ENCODE measurements at regions not wholly inside any gene's neighbourhood (a gene's known extent, or its start where the extent isn't known, plus 50 kb on each side); places are given as distances from the start of the nearest gene placed in this dataset.

DNA sequence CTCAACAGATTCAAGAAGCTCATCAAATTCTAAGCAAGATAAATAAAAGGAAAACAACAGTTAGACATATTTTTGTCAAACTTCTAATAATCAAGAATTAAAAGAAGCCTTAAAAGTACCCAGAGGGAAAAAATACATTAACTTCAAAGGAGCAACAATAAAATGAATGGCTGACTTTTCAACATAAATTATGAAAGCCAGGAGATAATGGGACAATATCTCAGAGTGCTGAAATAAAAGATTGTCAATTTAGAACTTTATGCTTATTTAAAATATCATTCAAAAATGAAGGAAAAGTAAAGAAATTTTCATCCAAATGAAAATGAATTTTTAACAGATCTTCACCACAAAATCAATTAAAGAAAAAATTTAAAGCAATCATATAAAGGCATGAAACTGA is 108.5 kb upstream of the IL6 start:
- Histone ChIP-seq H3K9me3 (ENCODE audit: insufficient read depth in 2 of 2, low read depth in 1 of 2, low read length in 1 of 2) (peaks cover 6% of the 10 kb centered on the region in 2 experiments), H4K91ac (replicated peaks; ENCODE audit: insufficient read length, low read length) (no peak overlapping the region), H2BK20ac (ENCODE audit: low read length) (no peak overlapping the region), H2BK120ac (replicated peaks; ENCODE audit: low read depth, low read length) (no peak overlapping the region), H3K27ac (ENCODE audit: low read depth, low read length) (no peak overlapping the region), H2AFZ (ENCODE audit: low read length) (no peak overlapping the region), H2AK5ac (ENCODE audit: low read depth, low read length) (no peak overlapping the region), H3K14ac (ENCODE audit: insufficient read length) (no peak overlapping the region), H3K79me2 (ENCODE audit: control insufficient read depth in 1 of 2, insufficient read depth in 2 of 2, low read length in 2 of 2) (no peaks in the 10 kb centered on the region), H3K36me3 (ENCODE audit: control insufficient read depth in 2 of 4, insufficient read depth in 4 of 4, low read length in 3 of 4) (no peaks in the 10 kb centered on the region; a peak in 1 of 8 replicates), H3K18ac (ENCODE audit: extremely low read depth, low read length) (no peak overlapping the region), H3K4ac (replicated peaks; ENCODE audit: insufficient read length, low read depth, low read length) (no peak overlapping the region), H4K20me1 (replicated peaks in 1 of 2; ENCODE audit: control insufficient read depth in 1 of 2, insufficient read depth in 2 of 2, low read length in 2 of 2) (no peaks in the 10 kb centered on the region), H3K4me1 (replicated peaks in 1 of 4; ENCODE audit: control insufficient read depth in 3 of 4, insufficient read depth in 4 of 4, low read length in 3 of 4) (no peaks in the 10 kb centered on the region), H4K5ac (ENCODE audit: insufficient read length, low read depth, low read length) (no peak overlapping the region), H3K23me2 (ENCODE audit: low read depth, low read length) (no peaks in the 10 kb centered on the region), H3K23ac (ENCODE audit: insufficient read length) (no peak overlapping the region), H3K79me1 (ENCODE audit: low read depth, low read length) (no peaks in the 10 kb centered on the region), H3K4me3 (ENCODE audit: extremely low read depth in 1 of 4, insufficient read depth in 2 of 4, low read depth in 3 of 4, low read length in 4 of 4) (no peak overlapping the region), H4K8ac (ENCODE audit: extremely low read depth, insufficient read depth, low read length) (no peak overlapping the region), H3K56ac (replicated peaks; ENCODE audit: insufficient read length, low read depth, low read length) (no peak overlapping the region), H2BK5ac (ENCODE audit: low read depth, low read length) (no peak overlapping the region), H3K9ac (replicated peaks in 1 of 4; ENCODE audit: extremely low read depth in 1 of 4, low read depth in 3 of 4, low read length in 3 of 4) (no peak overlapping the region), H2BK15ac (ENCODE audit: low read length) (no peak overlapping the region), H3K27me3 (replicated peaks in 1 of 4; ENCODE audit: control insufficient read depth in 3 of 4, extremely low read depth in 1 of 4, insufficient read depth in 3 of 4, low read length in 3 of 4) (no peaks in the 10 kb centered on the region), H3K4me2 (ENCODE audit: insufficient read depth in 1 of 2, low read depth in 2 of 2, low read length in 2 of 2) (no peak overlapping the region), H2BK12ac (ENCODE audit: low read depth, low read length) (no peak overlapping the region)
- DNase-seq (ENCODE audit: low read depth in 1 of 2, low spot score in 2 of 2) (no peak), FAIRE-seq (no peak)
- ChIA-PET POLR2A (ENCODE audit: partially characterized antibody) (no interaction called here), CTCF (ENCODE audit: partially characterized antibody) (interaction anchor here (1.2 to 1.7 kb wide), 3 partner anchors 33 to 108 kb away, joined by 4 to 5 read pairs (median 4); partner anchors contain the start of gene IL6)
- no peak for TF ChIP-seq SP2 (IDR thresholded peaks at IDR 0.05; ENCODE audit: low read length)
- TF ChIP-seq, protein P1, sequence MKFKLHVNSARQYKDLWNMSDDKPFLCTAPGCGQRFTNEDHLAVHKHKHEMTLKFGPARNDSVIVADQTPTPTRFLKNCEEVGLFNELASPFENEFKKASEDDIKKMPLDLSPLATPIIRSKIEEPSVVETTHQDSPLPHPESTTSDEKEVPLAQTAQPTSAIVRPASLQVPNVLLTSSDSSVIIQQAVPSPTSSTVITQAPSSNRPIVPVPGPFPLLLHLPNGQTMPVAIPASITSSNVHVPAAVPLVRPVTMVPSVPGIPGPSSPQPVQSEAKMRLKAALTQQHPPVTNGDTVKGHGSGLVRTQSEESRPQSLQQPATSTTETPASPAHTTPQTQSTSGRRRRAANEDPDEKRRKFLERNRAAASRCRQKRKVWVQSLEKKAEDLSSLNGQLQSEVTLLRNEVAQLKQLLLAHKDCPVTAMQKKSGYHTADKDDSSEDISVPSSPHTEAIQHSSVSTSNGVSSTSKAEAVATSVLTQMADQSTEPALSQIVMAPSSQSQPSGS (IDR thresholded peaks at IDR 0.05; ENCODE audit: low read length) = no peak
